HepG2 (cell line): ENCODE measurements at regions not wholly inside any gene's neighbourhood (a gene's known extent, or its start where the extent isn't known, plus 50 kb on each side); places are given as distances from the start of the nearest gene placed in this dataset.
A peak's percentile ranks its signal among the peaks of the same experiment; 100 is the strongest.

Experiments used
- ATAC-seq: fragments of 200-7000 bp; cut with Tn5 transposase; 3 replicates; pipeline ENCODE4 v1.9.1; 2020; ENCODE audit warnings: mild to moderate bottlenecking, moderate library complexity
- BruUV-seq: library from RNA; stranded (reverse); fragments of 400-500 nt; replicated peaks from 2 replicates; lab custom pipeline; 2021; lab: Mats Ljungman, UMichigan
- CTCF ChIA-PET: fragments of 300-600 bp; formaldehyde crosslinking; extraction: SDS; loops from one replicate; lab custom pipeline; 2021; ENCODE audit warnings: low total read pairs, inconsistent platforms, low intra/inter-chr PET ratio; lab: Yijun Ruan, JAX
- POLR2A ChIA-PET: fragments of 350-600 bp; sonication (Branson Sonifier 250); formaldehyde crosslinking; loops from one replicate; lab custom pipeline; 2020; ENCODE audit warnings: antibody characterized with exemption, inconsistent platforms; lab: Yijun Ruan, JAX
- DNase-seq: peaks from one replicate; pipeline ENCODE4 v3.0.0-alpha.2; 2015; ENCODE audit warnings: low spot score
- FAIRE-seq: peaks from 3 replicates; lab custom pipeline; 2011; peaks lifted over from hg19 to GRCh38; lab: Jason Lieb, UNC
- H2AFZ ChIP-seq: one replicate; pipeline ENCODE4 v1.6.1; 2011; ENCODE audit warnings: low read length, inconsistent platforms
- H3K27ac ChIP-seq: fragments of 300-600 bp; 3 replicates; pipeline ENCODE4 v1.8.0; 2011; ENCODE audit warnings: mixed run types, mild to moderate bottlenecking, mixed read lengths, low read length, inconsistent platforms; ENCODE audit not compliant: insufficient read depth; ENCODE audit errors: extremely low read length
- H3K27me3 ChIP-seq, 2 experiments: fragments of 200-600 bp in 1 of 2; 2 replicates in 1 of 2; 3 replicates in 1 of 2; pipeline versions ENCODE4 v1.6.0 to v1.8.0; 2011; ENCODE audit warnings: low read length in 2 of 2, mild to moderate bottlenecking in 2 of 2, moderate library complexity in 2 of 2, inconsistent platforms in 1 of 2; ENCODE audit not compliant: insufficient read depth in 2 of 2, control insufficient read depth in 1 of 2
- H3K36me3 ChIP-seq, 2 experiments: fragments of 200-600 bp in 1 of 2; replicated peaks in 1 of 2; 2 replicates in 1 of 2; 3 replicates in 1 of 2; pipeline versions ENCODE4 v1.5.1 to v1.8.0; 2011; ENCODE audit warnings: low read length in 2 of 2, inconsistent platforms in 1 of 2; ENCODE audit not compliant: insufficient read depth in 2 of 2, control insufficient read depth in 1 of 2
- H3K4me1 ChIP-seq: 2 replicates; pipeline ENCODE4 v1.5.1; 2012; ENCODE audit warnings: low read length, inconsistent platforms; ENCODE audit not compliant: insufficient read depth
- H3K4me2 ChIP-seq: 2 replicates; pipeline ENCODE4 v1.6.0; 2011; ENCODE audit warnings: low read depth, low read length, inconsistent platforms
- H3K4me3 ChIP-seq, 3 experiments: fragments of 200-600 bp in 1 of 3; sonication (generic), shearing (Covaris generic) in 1 of 3; replicated peaks in 1 of 3; 2 replicates each; pipeline ENCODE4 v1.5.1; 2011 to 2016; ENCODE audit warnings: low read length in 3 of 3, inconsistent platforms in 2 of 3, low read depth in 2 of 3, mild to moderate bottlenecking in 2 of 3, control low read depth in 1 of 3, mixed read lengths in 1 of 3; ENCODE audit not compliant: insufficient read depth in 1 of 3
- H3K79me2 ChIP-seq: one replicate; pipeline ENCODE4 v1.6.1; 2011; ENCODE audit warnings: low read length, inconsistent platforms; ENCODE audit not compliant: insufficient read depth
- H3K9ac ChIP-seq: 2 replicates; pipeline ENCODE4 v1.6.0; 2011; ENCODE audit warnings: mild to moderate bottlenecking, low read depth, low read length, inconsistent platforms; ENCODE audit not compliant: insufficient read depth
- H3K9me3 ChIP-seq: 2 replicates; pipeline ENCODE4 v1.5.1; 2012; ENCODE audit warnings: mild to moderate bottlenecking, low read length
- H4K20me1 ChIP-seq: 2 replicates; pipeline ENCODE4 v1.6.0; 2011; ENCODE audit warnings: inconsistent platforms, mild to moderate bottlenecking, low read length, moderate library complexity; ENCODE audit not compliant: insufficient read depth
- ASH2L ChIP-seq: fragments of 300-600, 200-600 bp; sonication (generic); IDR thresholded peaks from 2 replicates; pipeline ENCODE4 v1.7.0; 2017; ENCODE audit warnings: low read depth, mild to moderate bottlenecking, moderate library complexity, mixed read lengths, low read length; ENCODE audit not compliant: insufficient read length
- ATM ChIP-seq: fragments of 450-650 bp; IDR thresholded peaks from 2 replicates; pipeline ENCODE4 v1.7.1; 2017; ENCODE audit warnings: mild to moderate bottlenecking, borderline replicate concordance
- FOXK1 ChIP-seq: sonication (generic); formaldehyde crosslinking; IDR thresholded peaks from 2 replicates; pipeline ENCODE4 v1.4.0; 2020; ENCODE audit warnings: low read depth, missing genetic modification reagents, borderline replicate concordance
- HNF4A ChIP-seq: sonication (generic); formaldehyde crosslinking; IDR thresholded peaks from 2 replicates; pipeline ENCODE4 v1.4.0; 2020; ENCODE audit warnings: missing genetic modification reagents
- IRF2 ChIP-seq: IDR thresholded peaks from 2 replicates; pipeline ENCODE4 v1.6.1; 2018; ENCODE audit warnings: missing genetic modification reagents, missing compliant biosample characterization
- NR2F1 ChIP-seq, 2 experiments: fragments of 450-650 bp in 1 of 2; formaldehyde crosslinking in 1 of 2; IDR thresholded peaks; 2 replicates each; pipeline versions ENCODE4 v1.5.0 to v1.6.1; 2016 to 2020; ENCODE audit warnings: mild to moderate bottlenecking in 1 of 2, missing compliant biosample characterization in 1 of 2, missing genetic modification reagents in 1 of 2, moderate library complexity in 1 of 2
- PCBP2 ChIP-seq: fragments of 200-400 bp; formaldehyde crosslinking; optimal IDR thresholded peaks from 2 replicates; pipeline ENCODE3; 2018; ENCODE audit warnings: low read length, low read depth; ENCODE audit not compliant: poor library complexity, severe bottlenecking
- TEAD2 ChIP-seq: sonication (generic); formaldehyde crosslinking; IDR thresholded peaks from 2 replicates; pipeline ENCODE4 v1.9.0; 2021; ENCODE audit warnings: missing genetic modification reagents
- ZNF160 ChIP-seq: sonication (generic); formaldehyde crosslinking; IDR thresholded peaks from 2 replicates; pipeline ENCODE4 v1.8.0; 2022; ENCODE audit warnings: mild to moderate bottlenecking, inconsistent platforms, missing genetic modification reagents
- ZNF280B ChIP-seq: sonication (generic); formaldehyde crosslinking; IDR thresholded peaks from 2 replicates; pipeline ENCODE4 v1.5.0; 2020; ENCODE audit warnings: missing genetic modification reagents, mild to moderate bottlenecking, borderline replicate concordance
- ZNF552 ChIP-seq: sonication (generic); formaldehyde crosslinking; IDR thresholded peaks from 2 replicates; pipeline ENCODE4 v1.9.0; 2022; ENCODE audit warnings: missing genetic modification reagents, mild to moderate bottlenecking, borderline replicate concordance
- ZNF580 ChIP-seq: IDR thresholded peaks from 2 replicates; pipeline ENCODE4 v1.6.1; 2016; ENCODE audit warnings: low read depth, borderline replicate concordance
- ZNF720 ChIP-seq: sonication (generic); formaldehyde crosslinking; IDR thresholded peaks from 2 replicates; pipeline ENCODE4 v1.4.0; 2020; ENCODE audit warnings: missing genetic modification reagents
- ZNF768 ChIP-seq: sonication (generic); formaldehyde crosslinking; IDR thresholded peaks from 2 replicates; pipeline ENCODE4 v1.4.0; 2020; ENCODE audit warnings: missing genetic modification reagents
- ZZZ3 ChIP-seq: sonication (generic); formaldehyde crosslinking; IDR thresholded peaks from 2 replicates; pipeline ENCODE4 v1.4.0; 2020; ENCODE audit warnings: missing genetic modification reagents, mild to moderate bottlenecking, borderline replicate concordance
- WGBS: methylation state at CpG from one replicate; pipeline ENCODE4 v1.1.6; 2017; ENCODE audit warnings: low lambda C conversion rate; 5-methylcytosine and 5-hydroxymethylcytosine counted together
- in situ Hi-C: cut with HindIII; loops from 2 replicates; pipeline ENCODE4 v1.10.0; 2017; ENCODE audit warnings: low pct_unique_long_range_greater_than_20kb; ENCODE audit not compliant: extremely low pct_ligation_motif_present
- intact Hi-C: fragments of 100-400 bp; cut with micrococcal nuclease; formaldehyde crosslinking; loops from one replicate; pipeline ENCODE4 v1.10.0; 2022; ENCODE audit not compliant: unreplicated experiment

GRCh38 chr20:60501048-60501447 is 542.8 kb downstream of the CDH26 start:
- ChIA-PET CTCF (no interaction called here), POLR2A (no interaction called here)
- WGBS = 22% methylated on average over 2 of the region's 2 CpGs
- Histone ChIP-seq H3K27ac (no peak overlapping the region), H3K79me2 (no peaks in the 10 kb centered on the region), H2AFZ (no peak overlapping the region), H3K4me1 (no peaks in the 10 kb centered on the region), H3K4me2 (no peak overlapping the region), H3K36me3 (no peaks in the 10 kb centered on the region), H4K20me1 (no peaks in the 10 kb centered on the region), H3K4me3 (no peak overlapping the region), H3K9me3 (peaks cover 70% of the 10 kb centered on the region), H3K27me3 (no peaks in the 10 kb centered on the region), H3K9ac (no peak overlapping the region)
- no peak for FAIRE-seq
- DNase-seq = no peak
- in situ Hi-C loops (no loop called here), intact Hi-C loops (no loop called here)
- no TSS peak for BruUV-seq
- TF ChIP-seq IRF2 (CRISPR knock-in tag) (no peak), ZNF280B (CRISPR knock-in tag) (no peak), ZNF552 (no peak), NR2F1 (CRISPR knock-in tag; IDR thresholded peaks at IDR 0.05) (no peak), ZNF720 (CRISPR knock-in tag) (no peak), HNF4A (CRISPR knock-in tag) (no peak), ZNF580 (CRISPR knock-in tag) (no peak), ZNF160 (CRISPR knock-in tag) (no peak), TEAD2 (CRISPR knock-in tag) (no peak), PCBP2 (peak; percentile 77), ZNF768 (CRISPR knock-in tag) (no peak), ASH2L (no peak), ATM (peak; percentile 60; the same call in 1 of the 2 replicates), FOXK1 (CRISPR knock-in tag) (no peak), ZZZ3 (CRISPR knock-in tag) (no peak)
- no peak for ATAC-seq
